Right cardiac atrium (tissue), 5 donors: ENCODE measurements at regions not wholly inside any gene's neighbourhood (a gene's known extent, or its start where the extent isn't known, plus 50 kb on each side); places are given as distances from the start of the nearest gene placed in this dataset.

Experiments
- ATAC-seq, 2 donors: fragments of 200-7000 bp; cut with Tn5 transposase; one replicate each; pipeline versions ENCODE4 v1.8.0 to v1.9.1; 2020; ENCODE audit warnings: moderate library complexity in 2 of 2, mild to moderate bottlenecking in 1 of 2
- DNase-seq, 3 donors: peaks; one replicate each; pipeline ENCODE4 v3.0.0-alpha.2; 2020
- H3K27ac ChIP-seq: one replicate; pipeline ENCODE4 v1.5.1; 2013; ENCODE audit warnings: mild to moderate bottlenecking, low read length, control low read depth, moderate library complexity
- H3K27me3 ChIP-seq: one replicate; pipeline ENCODE4 v1.6.1; 2013; ENCODE audit not compliant: control insufficient read depth, insufficient read depth
- H3K4me1 ChIP-seq: one replicate; pipeline ENCODE4 v1.6.1; 2013; ENCODE audit warnings: low read length; ENCODE audit not compliant: control insufficient read depth, insufficient read depth
- H3K4me3 ChIP-seq: one replicate; pipeline ENCODE4 v1.5.1; 2013; ENCODE audit warnings: low read length, control low read depth
- H3K9me3 ChIP-seq: one replicate; pipeline ENCODE4 v1.6.1; 2013; ENCODE audit warnings: low read length; ENCODE audit not compliant: control insufficient read depth
- WGBS: extraction: QIAGEN DNeasy Blood & Tissue Kit; methylation state at CpG from one replicate; pipeline ENCODE4 v1.1.7; 2013; 5-methylcytosine and 5-hydroxymethylcytosine counted together
- intact Hi-C, 4 donors: fragments of 100-400 bp; cut with DNase I; formaldehyde crosslinking; loops; one replicate each; pipeline versions ENCODE4 v1.11.0 to v1.14.0; 2022 to 2023
- donor health status: healthy with polysubstance abuse.
- donor health status: DM: no; HTN: yes; CAD: no.
- donor health status: DM: no; HTN: no; CAD: no.
- donor health status: DM: no; HTN: yes; CAD: no; lungs with severe emphysema.
- donor health status: DM: yes; HTN: yes; CAD: no.

DNA sequence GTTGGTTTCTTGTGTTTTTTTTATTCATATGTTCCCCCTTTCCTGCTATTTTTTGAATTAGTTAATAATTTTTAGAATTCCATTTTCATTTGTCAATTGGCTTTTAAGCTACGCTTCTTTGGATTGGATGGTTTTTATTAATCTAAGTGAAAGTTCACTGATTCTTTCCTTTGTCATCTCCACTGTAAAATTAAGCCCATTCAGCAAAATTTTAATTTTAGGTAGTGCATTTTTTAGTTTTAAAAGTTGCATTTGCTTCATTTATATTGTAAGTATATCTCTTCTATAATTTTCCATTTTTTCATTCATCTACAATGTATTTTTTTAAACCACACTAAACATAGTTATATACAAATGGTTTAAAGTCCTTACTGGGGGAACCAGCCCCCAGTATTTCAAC is 417.3 kb upstream of the HTR2C start:
- no peak for DNase-seq
- WGBS = 88% methylated on average over 1 of the region's 1 CpG

DNA sequence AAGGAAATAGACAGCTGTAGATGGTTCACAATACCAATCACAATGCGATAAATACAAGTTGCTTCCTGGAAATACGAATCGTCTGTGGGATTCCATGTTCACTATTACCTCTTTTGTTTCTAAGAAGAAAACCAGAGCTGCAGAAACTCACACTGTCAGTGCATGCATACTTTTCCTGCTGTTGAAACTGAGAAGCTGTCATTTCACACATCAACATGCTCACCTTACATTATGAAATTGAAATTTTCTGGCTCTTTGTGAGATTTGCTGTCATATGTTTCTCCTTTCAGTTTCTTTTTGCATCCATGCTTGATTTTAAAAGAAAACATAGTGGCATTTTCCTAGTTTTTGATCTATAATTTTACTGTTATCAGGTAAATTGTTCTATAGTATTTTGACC is 418.3 kb upstream of the HTR2C start:
- Histone ChIP-seq H3K4me1 (no peaks in the 10 kb centered on the region), H3K27me3 (no peaks in the 10 kb centered on the region), H3K27ac (no peak overlapping the region), H3K4me3 (no peak overlapping the region), H3K9me3 (no peaks in the 10 kb centered on the region)
- intact Hi-C loops = no loop called here
- ATAC-seq (no peak), DNase-seq (no peak)
- 79% methylated on average over 3 of the region's 3 CpGs for WGBS

More for the DNA sequence above, 417.3 kb upstream of the HTR2C start:
- Histone ChIP-seq H3K4me1 (no peaks in the 10 kb centered on the region), H3K9me3 (no peaks in the 10 kb centered on the region), H3K27me3 (no peaks in the 10 kb centered on the region), H3K4me3 (no peak overlapping the region), H3K27ac (no peak overlapping the region)
- no peak for ATAC-seq
- intact Hi-C loops = no loop called here

DNA sequence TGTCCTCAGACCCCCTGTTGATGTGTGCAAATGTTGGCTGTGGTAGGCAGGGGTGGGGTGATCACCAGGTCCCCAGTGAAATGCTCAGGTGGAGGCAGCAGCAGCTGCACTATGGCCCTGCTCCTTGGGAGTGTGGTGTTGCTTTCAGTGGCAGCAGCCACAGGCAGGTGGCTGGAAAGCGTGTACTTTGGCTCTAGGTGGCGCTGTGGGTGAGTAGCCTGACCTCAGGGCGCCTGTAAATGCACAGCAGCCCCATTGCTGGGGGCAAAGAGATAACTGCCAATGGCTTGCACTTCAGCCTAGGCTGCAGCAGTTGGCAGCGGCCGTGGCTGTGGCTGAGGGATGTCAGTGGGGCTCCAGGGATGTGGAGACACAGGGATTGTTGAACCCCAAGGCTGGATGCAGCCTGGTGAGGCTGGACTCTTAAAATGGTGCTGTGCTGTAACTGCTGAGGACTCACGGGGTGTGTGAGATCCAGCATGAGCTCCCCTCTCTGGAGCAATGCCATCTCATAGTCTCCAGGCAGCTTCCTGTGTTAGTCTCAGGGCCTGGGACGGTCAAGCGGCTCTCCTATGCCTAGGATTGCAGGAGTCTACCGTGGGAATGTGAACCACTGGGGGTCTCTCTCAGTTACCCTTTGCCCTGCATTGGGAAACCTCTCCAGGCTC is 421.7 kb upstream of the HTR2C start:
- 52% methylated on average over 9 of the region's 9 CpGs for WGBS
- DNase-seq = no peak
- intact Hi-C loops = no loop called here
- Histone ChIP-seq H3K9me3 (no peaks in the 10 kb centered on the region), H3K27me3 (no peaks in the 10 kb centered on the region), H3K27ac (no peak overlapping the region), H3K4me3 (no peak overlapping the region), H3K4me1 (no peaks in the 10 kb centered on the region)
- ATAC-seq = no peak

DNA sequence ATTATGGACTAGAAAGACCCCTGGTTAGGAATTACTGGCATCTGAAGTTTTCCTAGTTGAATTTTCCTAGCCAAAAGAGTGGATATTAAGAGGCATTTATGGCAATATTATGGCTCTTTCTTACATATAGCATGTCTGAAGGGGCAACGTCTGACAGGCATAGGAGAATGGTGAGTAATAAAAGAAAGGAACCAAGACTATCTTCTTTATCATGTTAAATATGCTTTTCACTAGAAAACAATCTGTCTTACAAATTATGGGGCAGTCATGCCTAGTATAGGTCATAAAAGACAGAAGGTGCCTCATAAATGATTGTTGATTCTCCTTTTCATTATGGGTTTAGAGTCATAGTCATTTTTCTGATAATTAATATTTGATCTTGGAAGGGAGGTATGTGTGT is 431.1 kb upstream of the HTR2C start:
- Histone ChIP-seq H3K9me3 (no peaks in the 10 kb centered on the region), H3K27me3 (no peaks in the 10 kb centered on the region), H3K4me1 (no peaks in the 10 kb centered on the region), H3K4me3 (no peak overlapping the region), H3K27ac (no peak overlapping the region)
- no peak for ATAC-seq
- intact Hi-C loops = no loop called here
- WGBS = 79% methylated on average over 1 of the region's 1 CpG
- no peak for DNase-seq

DNA sequence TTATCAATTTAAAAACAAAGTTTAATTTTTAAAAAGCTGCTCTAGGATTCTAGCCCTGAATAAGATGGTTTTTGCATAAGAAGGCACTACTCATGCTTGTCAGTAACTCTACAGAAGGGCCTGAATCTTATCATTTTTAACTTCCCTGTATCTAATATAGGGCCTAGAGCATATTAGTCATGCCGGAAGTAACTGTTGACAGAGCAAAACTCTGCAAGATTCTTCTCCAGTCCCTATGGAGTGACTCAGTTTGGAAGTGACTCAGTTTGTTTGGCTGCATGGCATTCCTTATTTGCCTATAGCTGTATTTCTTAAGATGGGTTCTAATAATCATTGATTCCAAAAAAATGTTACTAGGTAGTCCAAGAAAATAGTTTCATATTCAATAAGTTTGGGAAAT is 431.8 kb upstream of the HTR2C start:
- no peak for DNase-seq
- ATAC-seq = peak in 1 of 2 donors; percentile 45
- WGBS = 47% methylated on average over 1 of the region's 1 CpG

DNA sequence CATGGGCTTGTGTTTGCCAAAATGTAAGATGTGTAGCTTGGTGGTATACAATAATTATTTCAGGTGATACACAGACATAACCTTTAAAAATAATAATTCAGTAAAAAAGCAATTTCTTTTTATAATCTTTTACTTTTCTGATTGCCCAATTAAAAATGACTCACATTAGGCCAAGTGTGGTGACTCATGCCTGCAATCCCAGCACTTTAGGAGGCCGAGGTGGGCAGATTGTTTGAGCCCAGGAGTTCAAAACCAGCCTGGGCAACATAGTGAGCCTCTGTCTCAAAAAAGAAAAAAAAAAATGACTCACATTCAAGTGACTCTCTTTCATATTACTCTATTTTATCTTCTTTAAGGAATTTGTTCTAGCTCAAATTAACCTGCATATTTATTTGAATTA is 449.4 kb upstream of the HTR2C start:
- ATAC-seq = no peak
- Histone ChIP-seq H3K27me3 (no peaks in the 10 kb centered on the region), H3K4me3 (no peak overlapping the region), H3K9me3 (no peaks in the 10 kb centered on the region), H3K4me1 (no peaks in the 10 kb centered on the region), H3K27ac (no peak overlapping the region)
- 67% methylated on average over 1 of the region's 1 CpG for WGBS
- DNase-seq = no peak
- intact Hi-C loops = no loop called here

More for the DNA sequence above, 431.8 kb upstream of the HTR2C start:
- H3K9me3 ChIP-seq = no peaks in the 10 kb centered on the region
- H3K27me3 ChIP-seq = no peaks in the 10 kb centered on the region
- H3K4me1 ChIP-seq = no peaks in the 10 kb centered on the region
- no peak overlapping the region for H3K27ac ChIP-seq
- H3K4me3 ChIP-seq = no peak overlapping the region
- intact Hi-C loops = no loop called here

DNA sequence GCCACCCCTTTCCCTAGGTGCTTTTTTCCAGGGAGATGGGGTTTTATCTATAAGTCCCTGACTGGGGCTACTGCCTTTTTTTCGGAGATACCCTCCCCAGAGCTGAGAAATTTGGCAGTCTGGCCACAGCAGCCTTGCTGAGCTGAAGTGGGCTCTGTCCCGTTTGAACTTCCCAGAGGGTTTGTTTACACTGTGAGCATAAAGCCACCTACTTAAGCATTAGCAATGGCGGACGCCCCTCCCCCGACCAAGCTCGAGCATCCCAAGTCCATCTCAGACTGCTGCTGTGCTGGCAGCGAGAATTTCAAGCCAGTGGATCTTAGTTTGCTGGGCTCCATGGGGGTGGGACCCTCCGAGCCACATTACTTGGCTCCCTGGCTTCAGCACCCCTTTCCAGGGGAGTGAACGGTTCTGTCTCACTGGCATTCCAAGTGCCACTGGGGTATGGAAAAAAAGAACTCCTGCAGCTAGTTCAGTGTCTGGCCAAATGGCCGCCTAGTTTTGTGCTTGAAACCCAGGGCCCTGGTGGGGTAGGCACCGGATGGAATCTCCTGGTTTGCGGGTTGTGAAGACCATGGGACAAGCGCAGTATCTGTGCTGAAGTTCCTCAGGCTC is 456.4 kb upstream of the HTR2C start:
- Histone ChIP-seq H3K27me3 (no peaks in the 10 kb centered on the region), H3K9me3 (no peaks in the 10 kb centered on the region), H3K27ac (no peak overlapping the region), H3K4me3 (no peak overlapping the region), H3K4me1 (no peaks in the 10 kb centered on the region)
- ATAC-seq (no peak), DNase-seq (no peak)
- intact Hi-C loops = no loop called here
- 77% methylated on average over 13 of the region's 13 CpGs for WGBS

DNA sequence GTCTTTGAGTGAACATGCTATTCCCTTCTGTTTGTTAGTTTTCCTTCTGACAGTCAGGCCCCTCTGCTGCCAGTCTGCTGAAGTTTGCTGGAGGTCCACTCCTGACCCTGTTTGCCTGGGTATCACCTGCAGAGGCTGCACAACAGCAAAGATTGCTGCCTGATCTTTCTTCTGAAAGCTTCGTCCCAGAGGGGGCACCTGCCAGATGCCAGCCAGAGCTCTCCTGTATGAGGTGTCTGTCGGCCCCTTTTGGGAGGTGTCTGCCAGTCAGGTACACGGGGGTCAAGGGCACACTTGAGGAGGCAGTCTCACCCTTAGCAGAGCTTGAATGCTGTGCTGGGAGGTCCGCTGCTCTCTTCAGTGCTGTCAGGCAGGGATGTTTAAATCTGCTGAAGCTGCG is 456.9 kb upstream of the HTR2C start:
- Histone ChIP-seq H3K27ac (no peak overlapping the region), H3K4me1 (no peaks in the 10 kb centered on the region), H3K27me3 (no peaks in the 10 kb centered on the region), H3K4me3 (no peak overlapping the region), H3K9me3 (no peaks in the 10 kb centered on the region)
- intact Hi-C loops = no loop called here
- ATAC-seq (no peak), DNase-seq (peak in 1 of 3 donors; percentile 21)
- 75% methylated on average over 5 of the region's 5 CpGs for WGBS

DNA sequence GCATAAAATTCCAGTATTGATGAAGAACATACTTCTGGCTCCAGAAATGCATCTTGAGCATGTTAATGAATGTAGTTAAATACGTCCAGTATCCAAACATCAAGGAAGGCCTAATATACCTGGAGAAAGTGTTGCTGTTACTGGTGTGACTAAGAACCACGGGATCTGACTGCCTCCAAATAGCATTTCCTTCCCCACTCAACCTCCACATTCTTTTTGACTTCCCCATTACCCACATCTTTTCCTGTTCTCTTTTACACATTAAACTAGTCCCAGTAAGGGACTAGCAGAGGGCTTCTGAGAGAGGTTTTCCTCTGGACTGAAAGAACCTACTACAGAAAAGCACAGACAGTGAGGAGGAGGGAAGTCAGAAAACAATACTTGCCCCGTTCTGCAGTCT is 482.8 kb upstream of the HTR2C start:
- no peak overlapping the region for H3K4me3 ChIP-seq
- ATAC-seq (no peak), DNase-seq (no peak)
- no peak overlapping the region for H3K27ac ChIP-seq
- H3K9me3 ChIP-seq = no peaks in the 10 kb centered on the region
- 65% methylated on average over 3 of the region's 3 CpGs for WGBS
- no peaks in the 10 kb centered on the region for H3K4me1 ChIP-seq
- intact Hi-C loops = no loop called here
- H3K27me3 ChIP-seq = no peaks in the 10 kb centered on the region

DNA sequence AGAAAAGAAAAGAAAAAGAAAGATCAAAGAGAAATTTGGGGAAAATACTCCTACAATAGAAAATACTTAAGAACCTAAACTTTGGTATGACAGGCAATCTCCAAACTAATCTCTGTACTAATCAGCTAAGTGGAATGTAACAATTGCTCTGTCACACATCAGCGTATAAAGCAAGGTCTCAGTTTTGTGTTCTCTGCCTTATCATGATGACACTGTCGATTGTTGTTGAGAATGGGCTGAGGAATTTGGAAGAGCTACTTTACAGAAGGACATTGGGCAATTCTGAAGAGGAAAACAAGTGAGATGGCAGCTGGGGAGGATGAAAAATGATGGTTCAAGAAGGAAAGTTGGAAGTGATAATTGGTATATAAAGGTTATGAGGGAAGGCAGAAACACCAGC is 486.0 kb upstream of the HTR2C start:
- H3K27me3 ChIP-seq = no peaks in the 10 kb centered on the region
- intact Hi-C loops = no loop called here
- H3K9me3 ChIP-seq = no peaks in the 10 kb centered on the region
- no peak for DNase-seq
- no peak overlapping the region for H3K27ac ChIP-seq
- 54% methylated on average over 2 of the region's 2 CpGs for WGBS
- no peak overlapping the region for H3K4me3 ChIP-seq
- no peaks in the 10 kb centered on the region for H3K4me1 ChIP-seq
- no peak for ATAC-seq

DNA sequence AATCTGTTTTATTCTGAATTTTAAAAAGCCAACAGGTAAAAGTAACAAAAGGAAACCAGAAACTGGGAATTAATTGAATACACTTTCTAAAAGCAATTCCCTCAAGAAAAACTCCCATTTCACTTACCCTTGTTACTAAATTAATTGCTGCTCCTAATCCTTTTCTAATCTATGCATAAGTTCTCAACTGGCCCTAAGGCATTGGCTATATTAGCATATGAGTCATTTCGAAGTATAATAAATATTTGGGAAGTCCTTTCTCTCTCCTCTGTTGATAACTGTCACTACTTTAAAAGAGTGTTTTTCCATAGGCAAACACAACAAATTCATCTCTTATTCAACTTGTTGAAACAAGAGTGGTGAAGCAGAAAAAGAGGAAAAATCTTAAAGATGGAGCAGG is 486.5 kb upstream of the HTR2C start:
- intact Hi-C loops = no loop called here
- 71% methylated on average over 1 of the region's 1 CpG for WGBS
- Histone ChIP-seq H3K9me3 (no peaks in the 10 kb centered on the region), H3K27ac (no peak overlapping the region), H3K27me3 (no peaks in the 10 kb centered on the region), H3K4me3 (no peak overlapping the region), H3K4me1 (no peaks in the 10 kb centered on the region)
- DNase-seq = no peak
- no peak for ATAC-seq

DNA sequence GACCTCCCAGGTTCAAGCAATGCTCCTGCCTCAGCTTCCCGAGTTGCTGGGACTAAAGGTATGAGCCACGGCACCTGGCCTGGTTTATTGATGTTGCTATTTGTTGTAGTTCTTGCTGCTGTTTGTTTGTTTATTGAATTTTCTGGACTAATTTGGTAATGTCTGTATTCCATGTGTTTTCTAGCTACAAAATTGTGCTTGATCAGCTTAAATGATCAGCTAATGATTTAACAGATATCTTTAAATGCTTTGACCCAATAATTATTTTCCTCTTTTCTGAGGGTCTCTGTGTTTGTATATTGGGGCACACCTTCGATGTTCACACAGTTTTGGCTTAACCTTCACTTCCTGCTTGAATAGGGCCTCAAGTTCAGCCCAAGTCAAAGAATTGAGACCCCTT is 488.1 kb upstream of the HTR2C start:
- WGBS = 80% methylated on average over 3 of the region's 3 CpGs
- no peak for DNase-seq

More for the DNA sequence above, 488.1 kb upstream of the HTR2C start:
- no peaks in the 10 kb centered on the region for H3K4me1 ChIP-seq
- no peak overlapping the region for H3K4me3 ChIP-seq
- intact Hi-C loops = no loop called here
- ATAC-seq = no peak
- H3K27ac ChIP-seq = no peak overlapping the region
- no peaks in the 10 kb centered on the region for H3K27me3 ChIP-seq
- H3K9me3 ChIP-seq = no peaks in the 10 kb centered on the region
